ENCODE measurements at regions not wholly inside any gene's neighbourhood (a gene's known extent, or its start where the extent isn't known, plus 50 kb on each side); places are given as distances from the start of the nearest gene placed in this dataset.

DNA sequence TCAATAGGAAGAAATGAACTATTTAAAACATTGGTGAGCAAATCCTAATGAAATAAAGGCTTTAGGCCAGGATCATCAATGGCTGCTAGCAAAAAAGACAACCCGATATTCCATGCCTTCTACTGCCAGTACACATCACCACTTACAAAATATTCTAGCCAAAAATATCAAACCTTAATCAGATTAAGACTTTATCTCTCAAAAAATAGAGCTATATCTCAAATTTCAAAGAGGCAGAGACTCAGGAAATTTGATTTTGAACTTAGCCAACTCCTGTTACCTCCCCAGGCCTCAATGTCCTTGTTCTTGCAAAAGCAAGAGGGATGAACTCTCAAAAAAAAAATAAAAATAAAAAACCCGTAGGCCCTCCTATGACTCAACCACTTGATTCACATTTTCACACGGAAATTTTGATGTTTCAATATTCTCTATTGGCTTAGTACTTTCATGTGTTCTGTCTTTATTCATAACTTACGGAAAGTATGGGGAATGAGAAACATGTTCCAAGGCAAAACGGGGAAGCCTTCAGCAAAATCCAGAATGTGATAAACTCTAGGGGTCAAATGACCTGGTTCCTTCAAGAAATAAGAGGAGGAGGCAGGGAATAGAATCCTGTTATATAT lies 273.3 kb upstream of the ZPLD1 start:
- H3K79me2 ChIP-seq (ENCODE audit: insufficient read depth): no peaks in the 10 kb centered on the region
- ChIA-PET POLR2A (no interaction called here), CTCF (no interaction called here)
- H3K27ac ChIP-seq (ENCODE audit: low read depth in 2 of 2, low read length in 1 of 2): no peak overlapping the region
- H3K27me3 ChIP-seq (ENCODE audit: insufficient read depth): no peaks in the 10 kb centered on the region
- H3K4me3 ChIP-seq (ENCODE audit: low read depth in 2 of 2, low read length in 1 of 2): no peak overlapping the region
- TF ChIP-seq TCF12 (IDR thresholded peaks at IDR 0.05): 0 out of 2 replicates have a peak, but pooled peaks have one; percentile 6
- no peak for TF ChIP-seq EP300 (IDR thresholded peaks at IDR 0.05; ENCODE audit: borderline replicate concordance in 1 of 2, low read depth in 1 of 2, low read length in 1 of 2)
- TF ChIP-seq, protein P1, sequence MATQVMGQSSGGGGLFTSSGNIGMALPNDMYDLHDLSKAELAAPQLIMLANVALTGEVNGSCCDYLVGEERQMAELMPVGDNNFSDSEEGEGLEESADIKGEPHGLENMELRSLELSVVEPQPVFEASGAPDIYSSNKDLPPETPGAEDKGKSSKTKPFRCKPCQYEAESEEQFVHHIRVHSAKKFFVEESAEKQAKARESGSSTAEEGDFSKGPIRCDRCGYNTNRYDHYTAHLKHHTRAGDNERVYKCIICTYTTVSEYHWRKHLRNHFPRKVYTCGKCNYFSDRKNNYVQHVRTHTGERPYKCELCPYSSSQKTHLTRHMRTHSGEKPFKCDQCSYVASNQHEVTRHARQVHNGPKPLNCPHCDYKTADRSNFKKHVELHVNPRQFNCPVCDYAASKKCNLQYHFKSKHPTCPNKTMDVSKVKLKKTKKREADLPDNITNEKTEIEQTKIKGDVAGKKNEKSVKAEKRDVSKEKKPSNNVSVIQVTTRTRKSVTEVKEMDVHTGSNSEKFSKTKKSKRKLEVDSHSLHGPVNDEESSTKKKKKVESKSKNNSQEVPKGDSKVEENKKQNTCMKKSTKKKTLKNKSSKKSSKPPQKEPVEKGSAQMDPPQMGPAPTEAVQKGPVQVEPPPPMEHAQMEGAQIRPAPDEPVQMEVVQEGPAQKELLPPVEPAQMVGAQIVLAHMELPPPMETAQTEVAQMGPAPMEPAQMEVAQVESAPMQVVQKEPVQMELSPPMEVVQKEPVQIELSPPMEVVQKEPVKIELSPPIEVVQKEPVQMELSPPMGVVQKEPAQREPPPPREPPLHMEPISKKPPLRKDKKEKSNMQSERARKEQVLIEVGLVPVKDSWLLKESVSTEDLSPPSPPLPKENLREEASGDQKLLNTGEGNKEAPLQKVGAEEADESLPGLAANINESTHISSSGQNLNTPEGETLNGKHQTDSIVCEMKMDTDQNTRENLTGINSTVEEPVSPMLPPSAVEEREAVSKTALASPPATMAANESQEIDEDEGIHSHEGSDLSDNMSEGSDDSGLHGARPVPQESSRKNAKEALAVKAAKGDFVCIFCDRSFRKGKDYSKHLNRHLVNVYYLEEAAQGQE (IDR thresholded peaks at IDR 0.05; ENCODE audit: low read depth, low read length): no peak
- TF ChIP-seq, protein P2, sequence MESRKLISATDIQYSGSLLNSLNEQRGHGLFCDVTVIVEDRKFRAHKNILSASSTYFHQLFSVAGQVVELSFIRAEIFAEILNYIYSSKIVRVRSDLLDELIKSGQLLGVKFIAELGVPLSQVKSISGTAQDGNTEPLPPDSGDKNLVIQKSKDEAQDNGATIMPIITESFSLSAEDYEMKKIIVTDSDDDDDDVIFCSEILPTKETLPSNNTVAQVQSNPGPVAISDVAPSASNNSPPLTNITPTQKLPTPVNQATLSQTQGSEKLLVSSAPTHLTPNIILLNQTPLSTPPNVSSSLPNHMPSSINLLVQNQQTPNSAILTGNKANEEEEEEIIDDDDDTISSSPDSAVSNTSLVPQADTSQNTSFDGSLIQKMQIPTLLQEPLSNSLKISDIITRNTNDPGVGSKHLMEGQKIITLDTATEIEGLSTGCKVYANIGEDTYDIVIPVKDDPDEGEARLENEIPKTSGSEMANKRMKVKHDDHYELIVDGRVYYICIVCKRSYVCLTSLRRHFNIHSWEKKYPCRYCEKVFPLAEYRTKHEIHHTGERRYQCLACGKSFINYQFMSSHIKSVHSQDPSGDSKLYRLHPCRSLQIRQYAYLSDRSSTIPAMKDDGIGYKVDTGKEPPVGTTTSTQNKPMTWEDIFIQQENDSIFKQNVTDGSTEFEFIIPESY (IDR thresholded peaks at IDR 0.05; ENCODE audit: borderline replicate concordance, low read depth): 0 out of 2 replicates have a peak, but pooled peaks have one; percentile 20
- no peak for TF ChIP-seq SMC3 (IDR thresholded peaks at IDR 0.05; ENCODE audit: low read depth, low read length)
- no peak overlapping the region for H3K4me2 ChIP-seq
- H3K36me3 ChIP-seq (replicated peaks in 1 of 2; ENCODE audit: control insufficient read depth in 1 of 2, insufficient read depth in 2 of 2, low read length in 1 of 2): no peaks in the 10 kb centered on the region
- H2AFZ ChIP-seq (ENCODE audit: low read depth): no peak overlapping the region
- DNase-seq: no peak
- no peak overlapping the region for H3K9ac ChIP-seq
- H3F3A ChIP-seq (replicated peaks; ENCODE audit: insufficient read depth): peaks cover 31% of the 10 kb centered on the region
- no peaks in the 10 kb centered on the region for H3K9me2 ChIP-seq
- 61% methylated on average over 5 of the region's 5 CpGs for WGBS (ENCODE audit: low lambda C conversion rate)
- H4K20me1 ChIP-seq (ENCODE audit: insufficient read depth): no peaks in the 10 kb centered on the region
- peaks cover 15 to 25% of the 10 kb centered on the region in 2 experiments for H3K4me1 ChIP-seq (ENCODE audit: control insufficient read depth in 1 of 2, insufficient read depth in 2 of 2, low read depth in 1 of 2, low read length in 1 of 2)
- no peaks in the 10 kb centered on the region for H3K9me3 ChIP-seq

DNA sequence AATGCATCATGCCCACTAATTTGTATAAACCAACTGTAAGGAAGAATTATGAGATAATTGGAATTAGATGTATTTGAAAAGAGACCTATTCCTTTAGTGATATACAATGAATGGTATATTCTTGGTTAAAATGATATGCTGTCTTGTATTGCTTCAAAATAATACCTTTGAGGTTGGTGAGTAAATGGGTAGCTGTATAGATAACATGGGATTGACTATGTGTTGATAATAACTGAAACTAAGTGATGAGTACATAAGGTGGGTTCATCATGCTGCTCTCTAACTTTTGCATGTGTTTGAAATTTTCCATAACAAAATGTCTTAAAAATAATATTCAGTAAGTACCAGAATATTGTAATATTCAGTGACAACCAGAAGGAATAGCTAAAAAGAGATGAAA lies 272.6 kb upstream of the ZPLD1 start:
- peaks cover 31% of the 10 kb centered on the region for H3F3A ChIP-seq (replicated peaks; ENCODE audit: insufficient read depth)
- H3K9me2 ChIP-seq: no peaks in the 10 kb centered on the region
- ChIA-PET CTCF (interaction anchor here (0.9 to 1.3 kb wide), 2 partner anchors 12 to 18 kb away, joined by 3 read pairs; no protein-coding TSS in a partner anchor), POLR2A (no interaction called here)
- TF ChIP-seq EP300 (IDR thresholded peaks at IDR 0.05; ENCODE audit: borderline replicate concordance in 1 of 2, low read depth in 1 of 2, low read length in 1 of 2) (no peak), MEF2A (IDR thresholded peaks at IDR 0.05; ENCODE audit: borderline replicate concordance, low read depth) (no peak), POLR2AphosphoS5 (IDR thresholded peaks at IDR 0.05; ENCODE audit: low read depth, low read length) (no peak), MXI1 (IDR thresholded peaks at IDR 0.05; ENCODE audit: low read depth, low read length) (no peak), JUND (IDR thresholded peaks at IDR 0.05) (no peak), SIN3A (IDR thresholded peaks at IDR 0.05; ENCODE audit: borderline replicate concordance, low read depth, low read length) (no peak), NRF1 (IDR thresholded peaks at IDR 0.05; ENCODE audit: low read depth, low read length) (no peak), RFX5 (IDR thresholded peaks at IDR 0.05; ENCODE audit: low read length) (no peak)
- TF ChIP-seq, protein P3, sequence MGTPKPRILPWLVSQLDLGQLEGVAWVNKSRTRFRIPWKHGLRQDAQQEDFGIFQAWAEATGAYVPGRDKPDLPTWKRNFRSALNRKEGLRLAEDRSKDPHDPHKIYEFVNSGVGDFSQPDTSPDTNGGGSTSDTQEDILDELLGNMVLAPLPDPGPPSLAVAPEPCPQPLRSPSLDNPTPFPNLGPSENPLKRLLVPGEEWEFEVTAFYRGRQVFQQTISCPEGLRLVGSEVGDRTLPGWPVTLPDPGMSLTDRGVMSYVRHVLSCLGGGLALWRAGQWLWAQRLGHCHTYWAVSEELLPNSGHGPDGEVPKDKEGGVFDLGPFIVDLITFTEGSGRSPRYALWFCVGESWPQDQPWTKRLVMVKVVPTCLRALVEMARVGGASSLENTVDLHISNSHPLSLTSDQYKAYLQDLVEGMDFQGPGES (IDR thresholded peaks at IDR 0.05; ENCODE audit: low read depth, low read length): no peak
- TF ChIP-seq, protein P2 (IDR thresholded peaks at IDR 0.05; ENCODE audit: borderline replicate concordance, low read depth): no peak
- TF ChIP-seq, protein P4, sequence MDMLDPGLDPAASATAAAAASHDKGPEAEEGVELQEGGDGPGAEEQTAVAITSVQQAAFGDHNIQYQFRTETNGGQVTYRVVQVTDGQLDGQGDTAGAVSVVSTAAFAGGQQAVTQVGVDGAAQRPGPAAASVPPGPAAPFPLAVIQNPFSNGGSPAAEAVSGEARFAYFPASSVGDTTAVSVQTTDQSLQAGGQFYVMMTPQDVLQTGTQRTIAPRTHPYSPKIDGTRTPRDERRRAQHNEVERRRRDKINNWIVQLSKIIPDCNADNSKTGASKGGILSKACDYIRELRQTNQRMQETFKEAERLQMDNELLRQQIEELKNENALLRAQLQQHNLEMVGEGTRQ (IDR thresholded peaks at IDR 0.05; ENCODE audit: borderline replicate concordance, low read depth, low read length): no peak
- no peak for DNase-seq
- peak overlapping the region in 1 of 2 experiments; percentile 86; a peak in 3 of 4 replicates for H3K27ac ChIP-seq (ENCODE audit: low read depth in 2 of 2, low read length in 1 of 2)
- H3K4me2 ChIP-seq: no peak overlapping the region; the same call in 1 of the 2 replicates
- H3K4me3 ChIP-seq (ENCODE audit: low read depth in 2 of 2, low read length in 1 of 2): no peak overlapping the region
- peak overlapping the region; percentile 53 for H3K9ac ChIP-seq
- H3K79me2 ChIP-seq (ENCODE audit: insufficient read depth): no peaks in the 10 kb centered on the region
- H3K36me3 ChIP-seq (replicated peaks in 1 of 2; ENCODE audit: control insufficient read depth in 1 of 2, insufficient read depth in 2 of 2, low read length in 1 of 2): no peaks in the 10 kb centered on the region
- no peaks in the 10 kb centered on the region for H3K27me3 ChIP-seq (ENCODE audit: insufficient read depth)
- no peaks in the 10 kb centered on the region for H3K9me3 ChIP-seq
- no peaks in the 10 kb centered on the region for H4K20me1 ChIP-seq (ENCODE audit: insufficient read depth)
- H2AFZ ChIP-seq (ENCODE audit: low read depth): no peak overlapping the region
- H3K4me1 ChIP-seq (ENCODE audit: control insufficient read depth in 1 of 2, insufficient read depth in 2 of 2, low read depth in 1 of 2, low read length in 1 of 2): peaks cover 15 to 25% of the 10 kb centered on the region in 2 experiments
